Hippocampal formation (tissue), 2 donors: ENCODE measurements at regions not wholly inside any gene's neighbourhood (a gene's known extent, or its start where the extent isn't known, plus 50 kb on each side); places are given as distances from the start of the nearest gene placed in this dataset.
"Not testable (repeated sequence)": the region's sequence is repeated elsewhere in the genome, so short reads cannot be mapped to it uniquely, and the experiment has no call there.

Experiments used
- DNase-seq, 2 donors: peaks; one replicate each; lab custom pipeline; 2025; lab: John Stamatoyannopoulos, UW

DNA sequence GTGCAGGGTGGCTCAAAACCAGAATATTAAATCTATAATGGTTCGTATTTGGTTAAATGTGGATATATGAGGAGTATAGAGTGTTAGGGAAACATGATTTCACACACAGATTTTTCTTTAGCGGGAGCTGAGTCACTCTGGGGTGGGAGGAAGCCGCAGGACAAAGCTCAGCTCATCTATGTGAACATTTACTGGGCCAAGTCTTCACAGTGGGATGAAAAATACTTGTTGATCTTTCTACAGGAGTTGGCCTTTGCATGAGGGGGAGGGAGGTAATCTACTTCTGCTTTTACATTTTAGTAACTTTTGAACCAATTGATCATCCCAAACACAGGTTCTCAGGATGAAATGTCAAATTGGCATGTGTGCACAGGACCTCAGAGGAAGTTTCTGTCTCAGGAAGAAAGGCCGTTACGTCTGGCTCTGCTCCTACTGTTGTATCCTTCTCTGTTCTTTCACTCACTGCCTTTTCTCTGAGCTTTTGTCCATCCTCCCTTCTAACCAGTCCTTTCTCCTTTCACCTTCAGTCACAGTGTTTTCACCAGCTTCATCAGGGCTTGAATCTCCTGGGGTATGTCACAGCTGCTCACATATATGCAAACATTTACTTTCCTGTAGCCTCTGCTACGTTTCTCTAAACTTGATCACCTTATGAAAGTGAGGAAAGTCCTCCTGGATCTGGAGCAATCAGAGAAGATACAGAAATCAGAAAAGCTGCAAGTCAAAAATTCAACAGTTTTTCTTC is 943.3 kb upstream of the FANCL start:
- DNase-seq = no peak

- DNase-seq = no peak
Observed at GRCh38 chr2:59183070-59183469, 941.9 kb upstream of the FANCL start.

GRCh38 chr2:59182249-59182648 is 941.1 kb upstream of the FANCL start:
- no peak for DNase-seq

GRCh38 chr2:59181347-59181746 is 940.2 kb upstream of the FANCL start:
- no peak for DNase-seq

GRCh38 chr2:59180621-59181020 is 939.5 kb upstream of the FANCL start:
- no peak for DNase-seq

GRCh38 chr2:59180111-59180510 is 939.0 kb upstream of the FANCL start:
- no peak for DNase-seq

GRCh38 chr2:59177748-59178147 is 936.6 kb upstream of the FANCL start:
- DNase-seq = no peak

GRCh38 chr2:59176737-59177136 is 935.6 kb upstream of the FANCL start:
- DNase-seq = no peak

- no peak for DNase-seq
Observed at GRCh38 chr2:59174536-59175243, 933.6 kb upstream of the FANCL start.

DNA sequence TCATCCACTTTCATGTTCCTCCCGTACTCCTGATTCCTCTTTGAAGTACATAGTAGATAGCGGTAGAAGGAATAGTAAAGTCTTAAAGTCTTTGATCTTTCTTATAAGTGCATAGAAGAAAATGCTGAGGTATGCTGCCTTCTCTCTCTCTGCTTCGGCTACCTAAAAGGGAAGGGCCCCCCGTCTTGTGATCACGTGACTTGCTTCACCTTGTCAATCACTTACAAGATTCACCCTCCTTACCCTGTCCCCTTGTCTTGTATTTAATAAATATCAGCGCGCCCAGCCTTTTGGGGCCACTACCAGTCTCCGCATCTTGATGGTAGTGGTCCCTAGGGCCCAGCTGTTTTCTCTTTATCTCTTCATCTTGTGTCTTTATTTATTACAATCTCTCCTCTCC is 932.2 kb upstream of the FANCL start:
- DNase-seq = no peak

DNA sequence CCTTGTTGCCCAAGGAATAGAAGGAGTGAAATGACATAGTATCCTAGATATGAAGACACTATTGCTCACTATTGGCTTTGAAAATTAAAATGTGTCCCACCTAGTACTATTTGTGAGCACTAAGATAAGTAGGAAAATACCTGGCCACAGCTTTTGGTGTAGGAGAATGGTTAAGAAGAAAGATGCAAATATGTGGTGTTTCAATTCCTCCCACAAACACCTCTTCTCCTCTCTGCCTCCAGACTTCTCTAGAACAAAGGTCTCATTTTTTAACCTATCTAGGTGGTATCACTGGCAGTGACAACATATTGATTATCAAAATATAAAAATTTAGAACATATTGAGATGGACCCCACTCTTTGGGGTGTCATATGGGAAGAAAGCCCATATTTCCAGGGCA is 929.9 kb upstream of the FANCL start:
- no peak for DNase-seq

DNA sequence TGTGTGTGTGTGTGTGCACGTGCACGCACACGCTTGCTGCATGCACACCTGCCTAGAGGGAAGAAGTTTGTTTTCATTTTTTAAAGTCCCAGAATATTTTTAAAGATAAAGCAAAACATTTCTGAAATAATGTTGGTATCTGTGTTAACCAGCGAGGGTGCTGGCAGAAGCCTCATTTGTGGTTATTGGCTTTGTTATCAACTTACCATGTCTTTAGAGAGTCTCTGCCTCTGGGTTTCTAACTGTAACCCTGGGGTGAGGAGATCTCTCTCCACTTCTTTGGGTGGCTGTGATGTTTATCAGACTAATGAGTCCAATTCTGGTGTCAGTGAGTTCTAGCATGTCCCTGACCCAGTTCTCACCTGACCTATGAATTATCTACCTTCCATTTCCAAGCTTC is 927.6 kb upstream of the FANCL start:
- DNase-seq = no peak

DNA sequence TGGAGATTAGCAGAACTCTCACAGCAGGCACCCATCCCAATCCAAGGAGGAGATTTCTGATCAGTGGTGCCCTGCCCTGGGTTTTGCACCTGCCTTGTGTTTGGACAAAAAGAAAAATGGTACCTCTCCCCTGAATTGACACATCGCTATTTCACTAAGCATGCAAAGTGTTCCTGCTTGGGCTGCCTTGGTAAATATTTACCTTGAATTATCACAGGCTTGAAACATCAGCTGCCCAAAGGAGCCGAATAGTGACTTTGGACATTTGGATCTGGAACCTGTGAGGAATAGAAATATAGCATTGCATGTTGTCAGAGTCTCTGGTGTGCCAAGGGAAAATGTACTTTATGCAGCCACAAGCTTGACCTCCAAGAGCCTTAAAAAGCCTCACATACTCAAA is 926.4 kb upstream of the FANCL start:
- no peak for DNase-seq

DNA sequence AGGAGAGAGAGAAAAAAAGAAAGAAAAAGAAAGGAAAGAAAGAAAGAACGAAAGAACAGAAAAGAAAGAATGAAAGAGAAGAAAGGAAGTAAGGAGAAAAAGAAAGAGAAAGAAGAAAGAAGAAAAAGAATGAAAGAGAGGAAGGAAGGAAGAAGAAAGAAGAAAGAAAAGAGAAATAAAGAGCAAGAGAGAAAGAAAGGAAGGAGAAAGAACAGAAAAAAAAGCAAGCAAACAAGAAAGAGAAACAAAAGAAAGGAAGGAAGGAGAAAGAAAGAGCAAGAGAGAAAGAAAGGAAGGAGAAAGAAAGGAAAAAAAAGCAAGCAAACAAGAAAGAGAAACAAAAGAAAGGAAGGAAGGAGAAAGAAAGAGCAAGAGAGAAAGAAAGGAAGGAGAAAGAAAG is 916.8 kb upstream of the FANCL start:
- not testable (repeated sequence) for DNase-seq

DNA sequence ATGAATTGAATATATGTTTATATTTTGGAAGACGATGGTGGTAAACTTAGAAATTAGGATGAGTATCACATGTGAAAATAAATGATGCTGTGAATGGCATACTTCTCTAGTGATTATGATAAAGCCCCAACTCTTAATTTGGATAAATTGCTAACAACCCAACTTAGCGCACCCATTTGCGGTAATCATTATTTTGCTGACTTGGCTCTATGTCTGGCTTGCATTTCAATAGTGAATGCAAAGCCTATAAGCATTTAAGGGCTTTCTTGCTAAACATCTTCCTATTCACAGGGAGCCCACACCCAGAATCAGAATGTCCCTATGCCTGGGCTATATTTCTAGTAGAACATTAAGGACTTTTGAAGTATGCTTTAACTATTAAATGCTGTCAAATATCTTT is 910.7 kb upstream of the FANCL start:
- no peak for DNase-seq

DNA sequence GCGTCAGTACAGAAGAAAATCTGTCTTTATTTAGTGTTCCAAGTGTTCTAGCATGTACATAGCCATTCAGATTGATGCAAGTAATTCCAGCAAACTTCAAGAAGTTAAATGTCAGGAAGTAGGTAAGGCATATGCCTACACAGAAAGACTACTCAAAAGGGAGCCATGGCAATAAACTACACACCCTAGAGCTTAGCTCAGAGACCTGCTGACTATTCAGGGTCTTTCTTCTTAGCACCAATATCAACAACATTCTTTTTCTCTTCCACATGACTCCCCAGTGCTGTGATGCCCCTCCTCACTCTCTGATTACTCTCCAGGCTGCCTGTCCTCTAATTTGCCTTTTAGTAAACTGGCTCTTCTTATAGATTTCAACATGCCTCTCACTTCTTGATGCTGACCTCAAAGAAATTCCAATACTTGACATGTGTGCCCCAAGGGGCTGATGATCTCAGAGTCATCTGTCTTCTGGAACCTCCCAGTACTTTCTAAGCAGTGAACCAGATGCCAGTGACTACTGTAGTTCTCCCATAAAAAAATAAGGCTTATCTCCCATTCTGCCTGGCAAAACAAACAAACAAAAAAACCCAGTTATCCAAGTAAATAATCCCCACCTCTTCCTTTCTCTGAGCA is 909.2 kb upstream of the FANCL start:
- DNase-seq = no peak

DNA sequence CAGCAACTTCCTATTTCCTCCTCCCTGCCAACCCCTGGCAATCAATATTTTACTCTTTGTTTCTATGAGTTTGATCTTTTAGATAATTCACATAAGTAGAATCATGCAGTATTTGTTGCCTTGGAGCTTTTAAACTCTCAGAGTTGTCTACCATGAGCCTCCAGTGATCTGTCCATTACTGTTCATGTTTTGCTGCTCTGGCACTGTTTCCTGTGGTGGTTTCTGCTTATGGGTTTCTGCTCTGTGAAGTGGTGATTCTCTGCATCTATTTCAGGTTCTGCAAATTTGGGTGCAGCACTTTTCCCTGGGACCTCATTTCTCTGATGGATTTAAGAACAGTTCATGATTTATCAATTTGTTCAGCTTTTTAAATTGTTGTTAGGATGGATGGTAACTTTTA is 908.1 kb upstream of the FANCL start:
- DNase-seq = no peak

DNA sequence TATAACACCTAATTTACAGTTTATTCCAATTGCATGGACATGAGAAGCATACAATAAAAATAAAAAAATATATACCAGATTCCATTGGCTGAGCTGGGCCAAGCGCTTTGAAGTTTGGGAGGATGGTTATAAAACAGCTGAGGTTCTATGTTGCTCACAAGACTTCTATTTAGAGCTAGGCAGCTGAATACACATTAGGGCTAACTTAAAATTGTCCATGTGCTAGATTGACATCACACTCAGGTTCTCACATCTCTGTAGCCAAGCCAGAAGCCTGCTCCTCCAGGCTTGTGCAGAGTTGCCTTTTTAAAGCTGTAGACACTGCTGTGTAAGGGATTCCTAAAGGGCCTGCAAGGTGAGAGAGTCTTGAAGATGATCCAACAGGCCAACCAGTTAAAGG is 871.1 kb upstream of the FANCL start:
- DNase-seq = no peak

- no peak for DNase-seq
Observed at GRCh38 chr2:59096973-59097372, 855.8 kb upstream of the FANCL start.

DNA sequence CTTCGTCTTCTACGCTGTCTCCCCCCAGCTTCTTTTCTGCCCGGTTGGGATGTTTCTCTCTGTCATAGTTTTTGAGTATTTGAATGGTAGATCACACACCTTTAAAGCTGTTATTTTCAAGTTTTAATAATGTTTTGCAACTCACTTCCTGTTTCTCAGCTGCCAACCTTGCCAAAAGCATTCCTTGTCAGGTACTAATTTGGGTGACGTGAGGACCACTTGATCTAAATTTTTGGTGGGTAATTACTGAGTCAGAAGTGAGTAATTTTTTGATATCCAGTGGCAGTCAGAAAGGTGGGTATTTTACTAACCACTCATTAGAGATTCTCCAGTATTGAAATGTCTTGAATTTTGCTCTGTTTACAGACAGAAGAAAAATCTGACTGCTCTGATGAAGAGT is 852.4 kb upstream of the FANCL start:
- DNase-seq = no peak

DNA sequence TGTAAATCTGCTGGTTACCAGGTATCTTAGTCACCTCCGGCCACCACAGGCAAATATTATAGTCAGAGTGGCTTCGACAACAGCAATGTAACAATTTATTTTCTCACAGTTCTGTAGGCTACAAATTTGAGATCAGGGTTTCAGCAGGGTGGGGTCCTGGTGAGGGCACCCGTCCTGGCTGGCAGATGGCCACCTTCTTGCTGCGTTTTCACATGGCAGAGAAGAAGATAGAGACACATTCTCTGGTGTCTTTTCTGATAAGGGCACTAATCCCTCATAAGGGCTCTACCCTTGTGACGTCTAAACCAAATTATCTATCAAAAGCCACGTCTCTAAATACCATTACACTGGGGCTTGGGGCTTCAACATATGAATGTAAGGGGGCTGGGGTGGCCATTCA is 843.2 kb upstream of the FANCL start:
- DNase-seq = no peak

GRCh38 chr2:59083075-59083828 is 842.1 kb upstream of the FANCL start:
- no peak for DNase-seq

- no peak for DNase-seq
Observed at GRCh38 chr2:59082657-59083056, 841.5 kb upstream of the FANCL start.
